Astrocyte of the cerebellum (primary cell): ENCODE measurements at regions not wholly inside any gene's neighbourhood (a gene's known extent, or its start where the extent isn't known, plus 50 kb on each side); places are given as distances from the start of the nearest gene placed in this dataset.

ENCODE experiments used
- DNase-seq: peaks from one replicate; pipeline ENCODE4 v3.0.0-alpha.2; 2011; ENCODE audit warnings: low read depth
- H3K4me3 ChIP-seq: 2 replicates; pipeline ENCODE4 v1.5.1; 2011; ENCODE audit warnings: mild to moderate bottlenecking, low read depth, low read length, moderate library complexity
- in situ Hi-C: cut with HindIII; loops from 2 replicates; pipeline ENCODE4 v1.10.0; 2017; ENCODE audit warnings: low sequenced_read_pairs
- TF ChIP-seq, protein P1 (sequence below): IDR thresholded peaks from 2 replicates; pipeline ENCODE4 v1.5.1; 2012; ENCODE audit warnings: low read length, low read depth, moderate library complexity, mild to moderate bottlenecking; ENCODE audit errors: missing control alignments

DNA sequence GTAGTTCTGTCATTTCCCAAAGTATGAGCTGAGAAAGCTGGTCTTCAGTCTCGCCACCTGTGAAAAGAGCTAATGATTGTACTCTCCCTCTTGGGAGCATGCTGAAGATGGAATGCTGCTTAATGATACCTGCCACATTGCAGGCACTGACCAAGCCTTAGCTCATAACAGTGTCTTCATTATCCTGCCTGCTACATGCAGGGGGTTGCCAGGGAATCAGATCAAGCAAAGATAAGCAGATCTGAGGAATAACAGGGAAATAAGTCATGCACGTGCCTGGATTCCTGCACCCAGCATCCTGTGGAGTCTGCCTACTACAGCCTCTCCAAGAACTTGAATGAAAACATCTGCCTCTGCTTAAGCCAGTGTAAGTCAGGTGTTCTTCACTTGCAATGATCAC lies 667.3 kb downstream of the NPHP4 start:
- no peak for DNase-seq
- TF ChIP-seq, protein P1, sequence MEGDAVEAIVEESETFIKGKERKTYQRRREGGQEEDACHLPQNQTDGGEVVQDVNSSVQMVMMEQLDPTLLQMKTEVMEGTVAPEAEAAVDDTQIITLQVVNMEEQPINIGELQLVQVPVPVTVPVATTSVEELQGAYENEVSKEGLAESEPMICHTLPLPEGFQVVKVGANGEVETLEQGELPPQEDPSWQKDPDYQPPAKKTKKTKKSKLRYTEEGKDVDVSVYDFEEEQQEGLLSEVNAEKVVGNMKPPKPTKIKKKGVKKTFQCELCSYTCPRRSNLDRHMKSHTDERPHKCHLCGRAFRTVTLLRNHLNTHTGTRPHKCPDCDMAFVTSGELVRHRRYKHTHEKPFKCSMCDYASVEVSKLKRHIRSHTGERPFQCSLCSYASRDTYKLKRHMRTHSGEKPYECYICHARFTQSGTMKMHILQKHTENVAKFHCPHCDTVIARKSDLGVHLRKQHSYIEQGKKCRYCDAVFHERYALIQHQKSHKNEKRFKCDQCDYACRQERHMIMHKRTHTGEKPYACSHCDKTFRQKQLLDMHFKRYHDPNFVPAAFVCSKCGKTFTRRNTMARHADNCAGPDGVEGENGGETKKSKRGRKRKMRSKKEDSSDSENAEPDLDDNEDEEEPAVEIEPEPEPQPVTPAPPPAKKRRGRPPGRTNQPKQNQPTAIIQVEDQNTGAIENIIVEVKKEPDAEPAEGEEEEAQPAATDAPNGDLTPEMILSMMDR = no peak
- in situ Hi-C loops = no loop called here

DNA sequence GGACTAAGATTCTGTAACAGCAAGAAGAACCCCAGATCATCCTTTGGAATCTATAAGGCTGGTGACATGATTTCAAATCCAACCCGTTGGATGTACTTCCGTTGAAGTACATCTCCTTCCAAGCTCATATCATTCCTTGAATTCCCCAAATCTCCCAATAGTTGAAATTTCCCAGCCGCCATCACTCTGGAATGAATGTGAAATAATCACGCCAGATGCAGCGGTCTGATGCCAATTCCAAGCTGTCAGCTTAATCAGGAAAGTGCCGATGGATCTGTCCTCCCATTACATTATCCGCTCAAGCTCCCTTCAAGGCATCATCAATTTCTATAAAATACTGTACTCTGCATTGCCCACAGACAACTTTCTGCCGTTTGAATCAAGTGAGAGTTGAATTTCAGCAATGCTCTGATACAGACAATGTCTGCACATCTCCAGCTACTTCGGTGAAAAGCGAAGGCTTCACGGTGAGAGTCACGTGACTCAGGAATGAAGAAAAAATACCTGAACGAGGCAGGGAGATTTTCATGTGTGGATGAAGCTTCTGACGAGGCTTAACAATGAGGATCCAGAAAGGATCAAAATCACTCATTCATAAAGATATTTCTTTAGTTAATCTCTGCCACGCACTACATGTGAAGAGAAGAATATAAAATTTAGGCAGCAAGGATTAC lies 663.9 kb downstream of the AJAP1 start:
- DNase-seq = no peak
- TF ChIP-seq, protein P1 = no peak
- in situ Hi-C loops = no loop called here
- no peak overlapping the region for H3K4me3 ChIP-seq

More for the DNA sequence above, 667.3 kb downstream of the NPHP4 start:
- no peak overlapping the region for H3K4me3 ChIP-seq

DNA sequence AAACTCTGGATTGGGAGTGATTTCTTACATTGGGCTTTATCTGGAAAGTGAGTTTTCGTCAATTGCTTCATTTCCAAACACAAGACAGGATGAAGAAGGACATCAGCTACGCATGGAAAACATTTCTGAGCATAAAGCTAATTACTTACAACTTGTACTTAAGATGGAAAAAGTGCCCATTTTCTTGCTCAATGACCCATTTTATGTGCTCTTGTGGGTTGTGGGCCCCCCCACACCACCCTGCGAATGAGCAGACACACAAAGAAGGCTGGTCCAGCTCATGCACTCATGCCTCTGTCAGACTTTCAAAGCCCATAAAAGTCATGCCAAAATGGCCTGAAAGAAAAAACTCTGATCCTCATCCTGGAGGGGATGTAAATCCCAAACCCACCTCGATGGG lies 663.0 kb downstream of the AJAP1 start:
- TF ChIP-seq, protein P1 = no peak
- H3K4me3 ChIP-seq = no peak overlapping the region
- DNase-seq = no peak
- in situ Hi-C loops = no loop called here

DNA sequence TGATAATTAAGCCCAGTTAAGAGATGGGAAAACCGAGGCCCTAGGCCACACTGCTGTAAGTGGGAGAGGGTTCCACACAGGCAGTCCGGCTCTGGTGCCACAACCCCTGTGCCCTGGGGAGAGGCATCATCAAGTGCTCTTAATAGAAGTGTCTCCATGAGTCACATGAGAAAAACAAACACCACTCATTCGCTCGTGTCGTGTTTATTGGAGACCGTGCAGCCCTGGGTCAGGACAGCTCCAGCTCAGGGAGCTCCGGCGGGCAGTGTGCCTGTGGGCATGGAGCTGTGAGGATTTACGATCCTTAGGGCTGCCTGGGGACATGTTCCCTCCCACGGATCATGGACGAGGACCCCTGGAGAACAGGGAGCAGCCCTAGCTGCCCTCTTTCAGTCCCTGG lies 658.5 kb downstream of the AJAP1 start:
- in situ Hi-C loops = no loop called here

DNA sequence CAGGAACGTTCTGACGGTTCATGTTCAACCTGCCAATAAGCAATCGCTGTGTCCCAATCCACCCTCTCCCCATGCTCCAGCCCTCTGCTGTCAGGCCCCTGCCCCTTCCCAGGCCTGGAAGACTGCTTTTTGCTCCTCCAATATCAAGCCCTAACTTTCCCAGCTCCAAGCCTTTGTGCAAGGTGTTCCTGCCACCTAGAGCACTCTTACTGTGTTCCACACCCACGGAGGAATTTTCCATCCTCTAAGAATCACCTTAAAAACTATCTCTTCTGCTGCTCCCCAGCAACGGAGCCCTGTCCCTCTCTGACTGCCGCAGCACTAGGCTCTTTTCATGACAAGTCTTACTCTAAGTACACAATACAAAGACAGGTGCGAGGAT lies 657.9 kb downstream of the AJAP1 start:
- no peak overlapping the region for H3K4me3 ChIP-seq
- in situ Hi-C loops = no loop called here
- TF ChIP-seq, protein P1 = no peak
- no peak for DNase-seq

More for the DNA sequence above, 658.5 kb downstream of the AJAP1 start:
- DNase-seq = no peak
- TF ChIP-seq, protein P1 = no peak
- H3K4me3 ChIP-seq = no peak overlapping the region

DNA sequence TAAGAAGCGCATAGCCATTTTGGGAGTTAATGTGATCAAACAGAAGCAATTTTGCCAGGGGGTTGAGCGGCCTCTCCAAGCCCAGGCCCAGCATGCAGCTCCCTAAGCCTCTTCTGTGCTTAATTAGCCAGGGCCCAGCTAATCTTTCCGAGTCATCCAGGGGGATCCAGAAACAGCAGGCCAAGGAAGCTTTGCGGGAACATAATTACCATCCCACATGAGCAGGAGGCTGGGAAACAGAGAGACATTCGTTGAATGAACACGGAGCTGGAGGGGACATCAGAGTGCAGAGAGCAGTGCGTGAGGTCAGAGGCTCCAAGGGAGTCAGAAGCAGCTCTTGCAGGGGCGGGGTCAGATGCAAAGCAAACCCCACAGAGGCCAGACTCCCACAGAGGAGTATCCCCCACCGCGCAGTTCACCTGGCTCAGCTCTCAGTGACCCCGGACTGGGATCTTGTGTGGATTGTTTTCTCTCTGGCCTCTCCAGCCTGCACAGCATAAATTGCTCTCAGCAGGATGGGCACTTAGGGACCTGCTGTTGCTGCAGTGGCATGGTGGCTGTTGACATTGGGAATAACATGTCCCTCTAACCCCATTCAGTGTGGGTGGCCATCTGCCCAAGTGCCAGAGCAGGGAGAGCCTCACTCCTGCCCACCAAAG lies 657.4 kb downstream of the AJAP1 start:
- H3K4me3 ChIP-seq = no peak overlapping the region
- TF ChIP-seq, protein P1 = no peak
- in situ Hi-C loops = no loop called here

More for the DNA sequence above, 657.4 kb downstream of the AJAP1 start:
- DNase-seq = no peak
